SK-N-MC (cell line): ENCODE measurements at regions not wholly inside any gene's neighbourhood (a gene's known extent, or its start where the extent isn't known, plus 50 kb on each side); places are given as distances from the start of the nearest gene placed in this dataset.
"Not testable (repeated sequence)": the region's sequence is repeated elsewhere in the genome, so short reads cannot be mapped to it uniquely, and the experiment has no call there.

ENCODE experiments used
- DNase-seq: peaks from one replicate; pipeline ENCODE4 v3.0.0-alpha.2; 2011; ENCODE audit warnings: low read depth, low spot score
- H3K27ac ChIP-seq: fragments of 200-600 bp; sonication (generic); 2 replicates; pipeline ENCODE4 v1.5.1; 2016; ENCODE audit warnings: mixed run types
- H3K36me3 ChIP-seq: fragments of 200-600 bp; sonication (generic); 2 replicates; pipeline ENCODE4 v1.6.1; 2017; ENCODE audit warnings: antibody characterized with exemption, low read length, mixed read lengths; ENCODE audit not compliant: insufficient read depth
- H3K4me3 ChIP-seq: fragments of 200-600 bp; sonication (generic); 2 replicates; pipeline ENCODE4 v1.5.1; 2016
- H3K9ac ChIP-seq: fragments of 200-600 bp; sonication (generic); 2 replicates; pipeline ENCODE4 v1.8.0; 2017; ENCODE audit warnings: mixed run types, mixed read lengths; ENCODE audit not compliant: insufficient read length
- H3K9me3 ChIP-seq: fragments of 200-600 bp; sonication (generic); 2 replicates; pipeline ENCODE4 v1.6.1; 2017; ENCODE audit warnings: low read depth, mild to moderate bottlenecking, antibody characterized with exemption, low read length, moderate library complexity, mixed read lengths
- EZH2 ChIP-seq: fragments of 200-600 bp; sonication (generic); IDR thresholded peaks from one replicate; pipeline ENCODE4 v1.6.1; 2017; ENCODE audit warnings: antibody characterized with exemption
- FOXP2 ChIP-seq: optimal IDR thresholded peaks from 2 replicates; pipeline ENCODE3; 2011; ENCODE audit warnings: mild to moderate bottlenecking, moderate library complexity; ENCODE audit not compliant: insufficient read depth; ENCODE audit errors: extremely low read length, control extremely low read depth
- POLR2AphosphoS5 ChIP-seq: IDR thresholded peaks from 2 replicates; pipeline ENCODE4 v1.6.1; 2012; ENCODE audit warnings: mild to moderate bottlenecking, low read depth, low read length, borderline replicate concordance

- DNase-seq = no peak
- H3K9ac ChIP-seq = peak overlapping the region; percentile 69
- H3K4me3 ChIP-seq = peak overlapping the region; percentile 59
- H3K27ac ChIP-seq = peak overlapping the region; percentile 99
- TF ChIP-seq FOXP2 (peak; percentile 36), EZH2 (no peak), POLR2AphosphoS5 (peak; percentile 18; the same call in 1 of the 2 replicates)
- H3K36me3 ChIP-seq = no peaks in the 10 kb centered on the region
- H3K9me3 ChIP-seq = no peaks in the 10 kb centered on the region
These were observed 175.1 kb upstream of the SLC38A2 start for GRCh38 chr12:46547421-46548354.

- TF ChIP-seq FOXP2 (no peak), POLR2AphosphoS5 (no peak), EZH2 (no peak)
- peak overlapping the region; percentile 99 for H3K27ac ChIP-seq
These were observed 174.2 kb upstream of the SLC38A2 start for GRCh38 chr12:46546634-46547273.

GRCh38 chr12:46543378-46543795, 170.8 kb upstream of the SLC38A2 start:
- H3K36me3 ChIP-seq, DNase-seq, H3K9ac ChIP-seq, H3K4me3 ChIP-seq, H3K27ac ChIP-seq, H3K9me3 ChIP-seq: not testable (repeated sequence)

More at GRCh38 chr12:46546634-46547273, 174.2 kb upstream of the SLC38A2 start:
- DNase-seq = no peak
- Histone ChIP-seq H3K9ac (no peak overlapping the region), H3K4me3 (no peak overlapping the region), H3K9me3 (no peaks in the 10 kb centered on the region), H3K36me3 (no peaks in the 10 kb centered on the region)

- H3K27ac ChIP-seq = peak overlapping the region; percentile 83
- H3K9ac ChIP-seq = no peak overlapping the region
- H3K9me3 ChIP-seq = no peaks in the 10 kb centered on the region
- TF ChIP-seq EZH2 (no peak), POLR2AphosphoS5 (no peak), FOXP2 (no peak)
- H3K36me3 ChIP-seq = no peaks in the 10 kb centered on the region
- no peak overlapping the region for H3K4me3 ChIP-seq
- no peak for DNase-seq
These were observed 166.4 kb upstream of the SLC38A2 start for GRCh38 chr12:46538976-46539375.

- no peak for DNase-seq
- H3K36me3 ChIP-seq = no peaks in the 10 kb centered on the region
These were observed 164.9 kb upstream of the SLC38A2 start for GRCh38 chr12:46537387-46537955.

GRCh38 chr12:46536316-46536715, 163.7 kb upstream of the SLC38A2 start:
- not testable (repeated sequence) for H3K4me3 ChIP-seq, DNase-seq, H3K9me3 ChIP-seq, H3K27ac ChIP-seq, H3K36me3 ChIP-seq, H3K9ac ChIP-seq

More at GRCh38 chr12:46537387-46537955, 164.9 kb upstream of the SLC38A2 start:
- 0 out of 2 replicates have a peak overlapping the region, but pooled peaks have one; percentile 34 for H3K27ac ChIP-seq
- no peak for TF ChIP-seq EZH2
- TF ChIP-seq FOXP2 = no peak
- TF ChIP-seq POLR2AphosphoS5 = no peak
- H3K9me3 ChIP-seq = no peaks in the 10 kb centered on the region
- no peak overlapping the region for H3K4me3 ChIP-seq
- no peak overlapping the region for H3K9ac ChIP-seq

GRCh38 chr12:46535907-46536306, 163.3 kb upstream of the SLC38A2 start:
- no peaks in the 10 kb centered on the region for H3K36me3 ChIP-seq
- DNase-seq = no peak
- H3K4me3 ChIP-seq = no peak overlapping the region
- TF ChIP-seq EZH2 = no peak
- TF ChIP-seq FOXP2 = no peak
- no peaks in the 10 kb centered on the region for H3K9me3 ChIP-seq
- H3K9ac ChIP-seq = no peak overlapping the region
- H3K27ac ChIP-seq = no peak overlapping the region

- no peak overlapping the region for H3K4me3 ChIP-seq
- no peak overlapping the region for H3K27ac ChIP-seq
- H3K9me3 ChIP-seq = no peaks in the 10 kb centered on the region
- DNase-seq = no peak
- H3K36me3 ChIP-seq = no peaks in the 10 kb centered on the region
- H3K9ac ChIP-seq = no peak overlapping the region
- TF ChIP-seq FOXP2 = no peak
- TF ChIP-seq POLR2AphosphoS5 = no peak
- TF ChIP-seq EZH2 = no peak
These were observed 162.8 kb upstream of the SLC38A2 start for GRCh38 chr12:46535376-46535775.

- TF ChIP-seq POLR2AphosphoS5 (no peak), FOXP2 (no peak), EZH2 (no peak)
- no peaks in the 10 kb centered on the region for H3K36me3 ChIP-seq
- H3K4me3 ChIP-seq = peak overlapping the region; percentile 9; the same call in 1 of the 2 replicates
- H3K27ac ChIP-seq = peak overlapping the region; percentile 56
- no peak for DNase-seq
- H3K9ac ChIP-seq = no peak overlapping the region
- no peaks in the 10 kb centered on the region for H3K9me3 ChIP-seq
These were observed 161.8 kb upstream of the SLC38A2 start for GRCh38 chr12:46534327-46534840.
